Activated CD8-positive, alpha-beta memory T cell treated with anti-CD3 and anti-CD28 coated beads, Interleukin-2, amount 10 ng/mL, durations not matched to agents 7 days and 5 days (primary cell): ENCODE measurements at regions not wholly inside any gene's neighbourhood (a gene's known extent, or its start where the extent isn't known, plus 50 kb on each side); places are given as distances from the start of the nearest gene placed in this dataset.

Experiments
- ATAC-seq: fragments of 150-1000 bp; cut with Tn5 transposase; one replicate; pipeline ENCODE4 v1.10.0; 2021; ENCODE audit warnings: moderate library complexity
- CTCF ChIA-PET: fragments of 350-600 bp; sonication (Branson Sonifier 250); formaldehyde crosslinking; loops from one replicate; lab custom pipeline; 2021; ENCODE audit warnings: antibody characterized with exemption; lab: Charles Lee
- DNase-seq: peaks from one replicate; pipeline ENCODE4 v3.0.0-alpha.2; 2020
- H3K27ac Mint-ChIP-seq: one replicate; pipeline ENCODE4 v1.8.0; 2021; ENCODE audit warnings: mild to moderate bottlenecking, mixed read lengths
- H3K27me3 Mint-ChIP-seq: one replicate; pipeline ENCODE4 v1.8.0; 2021; ENCODE audit warnings: mixed read lengths
- H3K36me3 Mint-ChIP-seq: one replicate; pipeline ENCODE4 v1.8.0; 2021; ENCODE audit warnings: mild to moderate bottlenecking, mixed read lengths
- H3K4me1 Mint-ChIP-seq: one replicate; pipeline ENCODE4 v1.8.0; 2021; ENCODE audit warnings: mixed read lengths
- H3K4me3 Mint-ChIP-seq: one replicate; pipeline ENCODE4 v1.8.0; 2021; ENCODE audit warnings: mild to moderate bottlenecking, moderate library complexity, mixed read lengths
- H3K9me3 Mint-ChIP-seq: one replicate; pipeline ENCODE4 v1.8.0; 2022; ENCODE audit warnings: low read depth, mixed read lengths

GRCh38 chr9:119938871-119939270, 569.6 kb upstream of the BRINP1 start:
- Mint-ChIP-seq H3K9me3 (no peaks in the 10 kb centered on the region), H3K4me3 (no peak overlapping the region)

GRCh38 chr9:119934497-119934896, 565.3 kb upstream of the BRINP1 start:
- H3K27ac Mint-ChIP-seq = no peak overlapping the region
- no peak for ATAC-seq
- CTCF ChIA-PET = no interaction called here

More at GRCh38 chr9:119938871-119939270, 569.6 kb upstream of the BRINP1 start:
- CTCF ChIA-PET = no interaction called here
- no peak overlapping the region for H3K27ac Mint-ChIP-seq
- no peaks in the 10 kb centered on the region for H3K36me3 Mint-ChIP-seq
- DNase-seq (no peak), ATAC-seq (no peak)
- H3K4me1 Mint-ChIP-seq = no peaks in the 10 kb centered on the region
- no peaks in the 10 kb centered on the region for H3K27me3 Mint-ChIP-seq

GRCh38 chr9:119933191-119933590, 564.0 kb upstream of the BRINP1 start:
- no peaks in the 10 kb centered on the region for H3K27me3 Mint-ChIP-seq
- no peaks in the 10 kb centered on the region for H3K4me1 Mint-ChIP-seq
- no peak overlapping the region for H3K27ac Mint-ChIP-seq
- DNase-seq (no peak), ATAC-seq (no peak)
- no peaks in the 10 kb centered on the region for H3K36me3 Mint-ChIP-seq
- H3K9me3 Mint-ChIP-seq = peaks cover 2% of the 10 kb centered on the region
- H3K4me3 Mint-ChIP-seq = no peak overlapping the region
- CTCF ChIA-PET = no interaction called here

More at GRCh38 chr9:119934497-119934896, 565.3 kb upstream of the BRINP1 start:
- no peak for DNase-seq
- Mint-ChIP-seq H3K9me3 (peaks cover 2% of the 10 kb centered on the region), H3K4me1 (no peaks in the 10 kb centered on the region), H3K27me3 (no peaks in the 10 kb centered on the region), H3K36me3 (no peaks in the 10 kb centered on the region), H3K4me3 (no peak overlapping the region)

- Mint-ChIP-seq H3K4me3 (no peak overlapping the region), H3K27me3 (no peaks in the 10 kb centered on the region), H3K27ac (no peak overlapping the region), H3K4me1 (no peaks in the 10 kb centered on the region), H3K36me3 (no peaks in the 10 kb centered on the region), H3K9me3 (peaks cover 4% of the 10 kb centered on the region)
- no peak for ATAC-seq
- no peak for DNase-seq
- CTCF ChIA-PET = no interaction called here
Observed at GRCh38 chr9:119924736-119925135, 555.5 kb upstream of the BRINP1 start.

- ATAC-seq (no peak), DNase-seq (no peak)
- no peaks in the 10 kb centered on the region for H3K27me3 Mint-ChIP-seq
- H3K4me3 Mint-ChIP-seq = no peak overlapping the region
- H3K4me1 Mint-ChIP-seq = no peaks in the 10 kb centered on the region
- H3K9me3 Mint-ChIP-seq = peaks cover 2% of the 10 kb centered on the region
- H3K36me3 Mint-ChIP-seq = no peaks in the 10 kb centered on the region
- H3K27ac Mint-ChIP-seq = no peak overlapping the region
- CTCF ChIA-PET = no interaction called here
Observed at GRCh38 chr9:119917175-119917574, 547.9 kb upstream of the BRINP1 start.

GRCh38 chr9:119907056-119907455, 537.8 kb upstream of the BRINP1 start:
- CTCF ChIA-PET = no interaction called here
- Mint-ChIP-seq H3K9me3 (peaks cover 6% of the 10 kb centered on the region), H3K36me3 (no peaks in the 10 kb centered on the region), H3K4me1 (no peaks in the 10 kb centered on the region), H3K4me3 (no peak overlapping the region), H3K27ac (no peak overlapping the region), H3K27me3 (no peaks in the 10 kb centered on the region)
- ATAC-seq = no peak
- no peak for DNase-seq

- ATAC-seq (no peak), DNase-seq (no peak)
- no peaks in the 10 kb centered on the region for H3K4me1 Mint-ChIP-seq
- no peak overlapping the region for H3K27ac Mint-ChIP-seq
- no peak overlapping the region for H3K4me3 Mint-ChIP-seq
- no peaks in the 10 kb centered on the region for H3K27me3 Mint-ChIP-seq
- H3K9me3 Mint-ChIP-seq = peaks cover 6% of the 10 kb centered on the region
- CTCF ChIA-PET = no interaction called here
- no peaks in the 10 kb centered on the region for H3K36me3 Mint-ChIP-seq
Observed at GRCh38 chr9:119905724-119906123, 536.5 kb upstream of the BRINP1 start.

GRCh38 chr9:119903851-119904250, 534.6 kb upstream of the BRINP1 start:
- DNase-seq (no peak), ATAC-seq (no peak)
- peaks cover 6% of the 10 kb centered on the region for H3K9me3 Mint-ChIP-seq
- H3K27ac Mint-ChIP-seq = no peak overlapping the region
- CTCF ChIA-PET = no interaction called here
- no peaks in the 10 kb centered on the region for H3K36me3 Mint-ChIP-seq
- no peaks in the 10 kb centered on the region for H3K4me1 Mint-ChIP-seq
- H3K27me3 Mint-ChIP-seq = no peaks in the 10 kb centered on the region
- no peak overlapping the region for H3K4me3 Mint-ChIP-seq

- Mint-ChIP-seq H3K27ac (no peak overlapping the region), H3K27me3 (no peaks in the 10 kb centered on the region), H3K9me3 (peaks cover 2% of the 10 kb centered on the region), H3K4me1 (no peaks in the 10 kb centered on the region), H3K4me3 (no peak overlapping the region), H3K36me3 (no peaks in the 10 kb centered on the region)
- CTCF ChIA-PET = no interaction called here
- no peak for ATAC-seq
- no peak for DNase-seq
Observed at GRCh38 chr9:119902611-119903010, 533.4 kb upstream of the BRINP1 start.

GRCh38 chr9:119898316-119898715, 529.1 kb upstream of the BRINP1 start:
- CTCF ChIA-PET = no interaction called here
- no peaks in the 10 kb centered on the region for H3K27me3 Mint-ChIP-seq
- H3K4me3 Mint-ChIP-seq = no peak overlapping the region
- no peaks in the 10 kb centered on the region for H3K4me1 Mint-ChIP-seq
- H3K27ac Mint-ChIP-seq = no peak overlapping the region
- no peaks in the 10 kb centered on the region for H3K9me3 Mint-ChIP-seq
- no peak for ATAC-seq
- H3K36me3 Mint-ChIP-seq = no peaks in the 10 kb centered on the region
- DNase-seq = no peak

GRCh38 chr9:119884438-119884837, 515.2 kb upstream of the BRINP1 start:
- no peak overlapping the region for H3K4me3 Mint-ChIP-seq
- DNase-seq (no peak), ATAC-seq (no peak)
- H3K4me1 Mint-ChIP-seq = no peaks in the 10 kb centered on the region
- H3K36me3 Mint-ChIP-seq = no peaks in the 10 kb centered on the region
- no peaks in the 10 kb centered on the region for H3K27me3 Mint-ChIP-seq
- H3K9me3 Mint-ChIP-seq = peaks cover 3% of the 10 kb centered on the region
- no peak overlapping the region for H3K27ac Mint-ChIP-seq
- CTCF ChIA-PET = no interaction called here

GRCh38 chr9:119881898-119882297, 512.7 kb upstream of the BRINP1 start:
- no peaks in the 10 kb centered on the region for H3K27me3 Mint-ChIP-seq
- H3K4me1 Mint-ChIP-seq = no peaks in the 10 kb centered on the region
- no peaks in the 10 kb centered on the region for H3K36me3 Mint-ChIP-seq
- ATAC-seq = no peak
- H3K4me3 Mint-ChIP-seq = no peak overlapping the region
- no peak overlapping the region for H3K27ac Mint-ChIP-seq
- DNase-seq = no peak
- CTCF ChIA-PET = no interaction called here
- H3K9me3 Mint-ChIP-seq = peaks cover 3% of the 10 kb centered on the region

- no peaks in the 10 kb centered on the region for H3K4me1 Mint-ChIP-seq
- no peak overlapping the region for H3K27ac Mint-ChIP-seq
- no peak overlapping the region for H3K4me3 Mint-ChIP-seq
- H3K27me3 Mint-ChIP-seq = no peaks in the 10 kb centered on the region
- CTCF ChIA-PET = no interaction called here
- H3K36me3 Mint-ChIP-seq = no peaks in the 10 kb centered on the region
- H3K9me3 Mint-ChIP-seq = peaks cover 3% of the 10 kb centered on the region
- DNase-seq = no peak
- no peak for ATAC-seq
Observed at GRCh38 chr9:119880361-119880760, 511.1 kb upstream of the BRINP1 start.

GRCh38 chr9:119877306-119877705, 508.1 kb upstream of the BRINP1 start:
- no peak for ATAC-seq
- CTCF ChIA-PET = no interaction called here
- no peak overlapping the region for H3K27ac Mint-ChIP-seq
- no peaks in the 10 kb centered on the region for H3K27me3 Mint-ChIP-seq
- no peak for DNase-seq
- H3K4me1 Mint-ChIP-seq = no peaks in the 10 kb centered on the region
- no peaks in the 10 kb centered on the region for H3K36me3 Mint-ChIP-seq
- H3K4me3 Mint-ChIP-seq = no peak overlapping the region
- no peaks in the 10 kb centered on the region for H3K9me3 Mint-ChIP-seq

GRCh38 chr9:119873877-119874276, 504.6 kb upstream of the BRINP1 start:
- peaks cover 3% of the 10 kb centered on the region for H3K9me3 Mint-ChIP-seq
- CTCF ChIA-PET = no interaction called here
- H3K4me3 Mint-ChIP-seq = no peak overlapping the region
- no peaks in the 10 kb centered on the region for H3K27me3 Mint-ChIP-seq
- H3K27ac Mint-ChIP-seq = no peak overlapping the region
- no peaks in the 10 kb centered on the region for H3K4me1 Mint-ChIP-seq
- ATAC-seq = no peak
- no peak for DNase-seq
- H3K36me3 Mint-ChIP-seq = no peaks in the 10 kb centered on the region
